CD4-positive, alpha-beta T cell (primary cell): ENCODE measurements at regions not wholly inside any gene's neighbourhood (a gene's known extent, or its start where the extent isn't known, plus 50 kb on each side); places are given as distances from the start of the nearest gene placed in this dataset.

Experiments used
- ATAC-seq: fragments of 200-7000 bp; cut with Tn5 transposase; one replicate; pipeline ENCODE4 v1.10.0; 2022; ENCODE audit warnings: mild to moderate bottlenecking; ENCODE audit not compliant: poor library complexity
- CTCF ChIA-PET: fragments of 350-600 bp; sonication (Branson Sonifier 250); formaldehyde crosslinking; loops from one replicate; lab custom pipeline; 2021; ENCODE audit warnings: antibody characterized with exemption, inconsistent platforms; lab: Charles Lee
- POLR2A ChIA-PET: fragments of 350-600 bp; sonication (Branson Sonifier 250); formaldehyde crosslinking; loops from one replicate; lab custom pipeline; 2021; ENCODE audit warnings: antibody characterized with exemption, inconsistent platforms; lab: Charles Lee
- DNase-seq, 14 experiments: peaks; one replicate each; pipeline ENCODE4 v3.0.0-alpha.2; 2013 to 2020; ENCODE audit warnings: mixed read lengths in 2 of 14
- H3K27ac ChIP-seq, 2 donors: one replicate each; pipeline versions ENCODE4 v1.5.1 to v1.7.0; 2013; ENCODE audit warnings: low read length in 2 of 2, low read depth in 1 of 2, mild to moderate bottlenecking in 1 of 2
- H3K27me3 ChIP-seq, 2 experiments: 1 replicate in 1 of 2; 2 replicates in 1 of 2; pipeline versions ENCODE4 v1.6.1 to v1.7.0; 2013; ENCODE audit warnings: low read length in 2 of 2, control low read depth in 1 of 2, mild to moderate bottlenecking in 1 of 2, moderate library complexity in 1 of 2; ENCODE audit not compliant: insufficient read depth in 2 of 2, control insufficient read depth in 1 of 2
- H3K36me3 ChIP-seq: one replicate; pipeline ENCODE4 v1.6.1; 2013; ENCODE audit warnings: low read length, control low read depth; ENCODE audit not compliant: insufficient read depth
- H3K4me1 ChIP-seq: one replicate; pipeline ENCODE4 v1.6.1; 2013; ENCODE audit warnings: low read length, control low read depth; ENCODE audit not compliant: insufficient read depth
- H3K4me3 ChIP-seq: one replicate; pipeline ENCODE4 v1.5.1; 2013; ENCODE audit warnings: mild to moderate bottlenecking, low read length, moderate library complexity
- H3K9me3 ChIP-seq, 2 experiments: 1 replicate in 1 of 2; 2 replicates in 1 of 2; pipeline versions ENCODE4 v1.6.1 to v1.7.0; 2013; ENCODE audit warnings: low read length in 2 of 2, mild to moderate bottlenecking in 2 of 2, control low read depth in 1 of 2, moderate library complexity in 1 of 2; ENCODE audit not compliant: control insufficient read depth in 1 of 2, insufficient read depth in 1 of 2
- H3K27ac Mint-ChIP-seq: one replicate; pipeline ENCODE4 v1.8.0; 2020; ENCODE audit warnings: mixed read lengths
- H3K27me3 Mint-ChIP-seq: one replicate; pipeline ENCODE4 v1.8.0; 2021; ENCODE audit warnings: mixed read lengths
- H3K36me3 Mint-ChIP-seq: one replicate; pipeline ENCODE4 v1.8.0; 2021; ENCODE audit warnings: low read depth, mixed read lengths
- H3K4me1 Mint-ChIP-seq: one replicate; pipeline ENCODE4 v1.8.0; 2021; ENCODE audit warnings: low read depth, mixed read lengths
- H3K4me3 Mint-ChIP-seq: one replicate; pipeline ENCODE4 v1.8.0; 2020; ENCODE audit warnings: mild to moderate bottlenecking, mixed read lengths
- H3K9me3 Mint-ChIP-seq: one replicate; pipeline ENCODE4 v1.8.0; 2020; ENCODE audit warnings: mixed read lengths
- CTCF ChIP-seq: fragments of 200-600 bp; IDR thresholded peaks from one replicate; pipeline ENCODE4 v1.8.0; 2022; ENCODE audit warnings: antibody characterized with exemption, mild to moderate bottlenecking
- intact Hi-C, 2 experiments: fragments of 100-400 bp; cut with DNase I in 1 of 2; cut with micrococcal nuclease in 1 of 2; formaldehyde crosslinking; loops; one replicate each; pipeline versions ENCODE4 v1.15.1 to v1.9.0; 2023 to 2025; cut with DNase I, micrococcal nuclease

- no peak for TF ChIP-seq CTCF
- H3K36me3 Mint-ChIP-seq, result no peaks in the 10 kb centered on the region
Observed at GRCh38 chr13:56653043-56653442, 487.7 kb upstream of the PRR20A start.

GRCh38 chr13:56659041-56659471 lies 481.7 kb upstream of the PRR20A start:
- Mint-ChIP-seq H3K27me3 (no peaks in the 10 kb centered on the region), H3K9me3 (peaks cover 4% of the 10 kb centered on the region), H3K4me1 (no peaks in the 10 kb centered on the region), H3K27ac (no peak overlapping the region), H3K36me3 (no peaks in the 10 kb centered on the region), H3K4me3 (no peak overlapping the region)
- peaks cover 0 to 15% of the 10 kb centered on the region in 2 experiments for H3K9me3 ChIP-seq
- intact Hi-C loops, result no loop called here
- POLR2A ChIA-PET, result no interaction called here
- ATAC-seq (no peak), DNase-seq (peak in 2 of 14 experiments; percentile 4 to 16)
- no peak overlapping the region for H3K27ac ChIP-seq
- no peak overlapping the region for H3K4me3 ChIP-seq
- no peaks in the 10 kb centered on the region for H3K4me1 ChIP-seq
- no peaks in the 10 kb centered on the region for H3K27me3 ChIP-seq
- TF ChIP-seq CTCF, result no peak
- CTCF ChIA-PET, result no interaction called here
- H3K36me3 ChIP-seq, result no peaks in the 10 kb centered on the region

More at GRCh38 chr13:56653043-56653442, 487.7 kb upstream of the PRR20A start:
- Mint-ChIP-seq H3K4me3 (no peak overlapping the region), H3K9me3 (peaks cover 10% of the 10 kb centered on the region), H3K4me1 (no peaks in the 10 kb centered on the region), H3K27ac (no peak overlapping the region), H3K27me3 (no peaks in the 10 kb centered on the region)
- CTCF ChIA-PET, result no interaction called here
- H3K4me1 ChIP-seq, result no peaks in the 10 kb centered on the region
- intact Hi-C loops, result no loop called here
- H3K27ac ChIP-seq, result no peak overlapping the region
- POLR2A ChIA-PET, result no interaction called here
- no peaks in the 10 kb centered on the region for H3K36me3 ChIP-seq
- H3K27me3 ChIP-seq, result no peaks in the 10 kb centered on the region
- no peak for DNase-seq
- H3K9me3 ChIP-seq, result peaks cover 0 to 7% of the 10 kb centered on the region in 2 experiments
- ATAC-seq, result no peak
- H3K4me3 ChIP-seq, result no peak overlapping the region

GRCh38 chr13:56670563-56670962 lies 470.2 kb upstream of the PRR20A start:
- Histone ChIP-seq H3K36me3 (no peaks in the 10 kb centered on the region), H3K27ac (no peak overlapping the region), H3K9me3 (peaks cover 5 to 7% of the 10 kb centered on the region in 2 experiments), H3K27me3 (no peaks in the 10 kb centered on the region), H3K4me1 (no peaks in the 10 kb centered on the region), H3K4me3 (no peak overlapping the region)
- peaks cover 10% of the 10 kb centered on the region for H3K9me3 Mint-ChIP-seq
- no peak overlapping the region for H3K4me3 Mint-ChIP-seq
- H3K27me3 Mint-ChIP-seq, result no peaks in the 10 kb centered on the region
- H3K27ac Mint-ChIP-seq, result no peak overlapping the region
- TF ChIP-seq CTCF, result no peak
- no peaks in the 10 kb centered on the region for H3K4me1 Mint-ChIP-seq
- ATAC-seq (no peak), DNase-seq (no peak)
- intact Hi-C loops, result no loop called here
- no peaks in the 10 kb centered on the region for H3K36me3 Mint-ChIP-seq
- ChIA-PET CTCF (no interaction called here), POLR2A (no interaction called here)
